Testis (tissue), 2 donors: ENCODE measurements at regions not wholly inside any gene's neighbourhood (a gene's known extent, or its start where the extent isn't known, plus 50 kb on each side); places are given as distances from the start of the nearest gene placed in this dataset.

Experiments
- CTCF ChIP-seq, 3 experiments: fragments of 450-650 bp in 2 of 3; fragments of 200-600 bp in 1 of 3; sonication (generic) in 1 of 3; IDR thresholded peaks; one replicate each; pipeline ENCODE4 v1.5.1; 2016 to 2019; ENCODE audit warnings: antibody characterized with exemption in 3 of 3, mild to moderate bottlenecking in 2 of 3, moderate library complexity in 1 of 3
- POLR2A ChIP-seq: fragments of 450-650 bp; IDR thresholded peaks from one replicate; pipeline ENCODE4 v1.6.1; 2017; ENCODE audit warnings: antibody characterized with exemption, mild to moderate bottlenecking, moderate library complexity

- TF ChIP-seq POLR2A, result no peak
- TF ChIP-seq CTCF (IDR thresholded peaks at IDR 0.05), result no peak
Measured at GRCh38 chr11:127461241-127462064, 460.9 kb upstream of the KIRREL3 start.
